Vagina (tissue), 2 donors: ENCODE measurements at regions not wholly inside any gene's neighbourhood (a gene's known extent, or its start where the extent isn't known, plus 50 kb on each side); places are given as distances from the start of the nearest gene placed in this dataset.

Source experiments
- POLR2AphosphoS5 ChIP-seq, 2 donors: sonication (generic); formaldehyde crosslinking; IDR thresholded peaks; one replicate each; pipeline ENCODE4 v1.9.0; 2017; ENCODE audit warnings: antibody characterized with exemption in 2 of 2, mild to moderate bottlenecking in 2 of 2, low read depth in 1 of 2; ENCODE audit not compliant: insufficient read depth in 1 of 2
- TF ChIP-seq, protein P1 (sequence below), 3 experiments: fragments of 450-650 bp in 2 of 3; fragments of 200-600 bp in 1 of 3; sonication (generic) in 1 of 3; IDR thresholded peaks; one replicate each; pipeline ENCODE4 v1.5.1; 2017 to 2019; ENCODE audit warnings: antibody characterized with exemption in 3 of 3, mild to moderate bottlenecking in 2 of 3, moderate library complexity in 2 of 3

DNA sequence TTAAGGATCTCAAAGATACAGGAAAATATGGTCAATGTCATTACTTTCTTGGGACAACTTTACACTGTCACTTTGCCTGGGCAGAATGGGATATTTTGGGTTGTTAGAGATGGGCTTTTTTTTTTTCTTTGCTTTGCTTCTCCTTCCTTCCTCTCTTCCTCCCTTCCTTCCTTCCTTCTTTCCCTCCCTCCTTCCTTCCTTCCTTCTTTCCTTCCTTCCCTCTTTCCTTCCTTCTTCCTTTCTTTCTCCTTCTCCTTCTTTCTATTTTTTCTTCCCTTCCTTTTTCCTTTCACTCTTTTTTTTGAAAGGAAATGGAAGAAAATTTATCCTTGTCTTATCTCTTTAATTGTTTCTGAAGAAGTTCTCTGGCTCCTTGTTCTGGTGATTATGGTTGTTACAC lies 180.0 kb upstream of the CCDC68 start:
- TF ChIP-seq, protein P1, sequence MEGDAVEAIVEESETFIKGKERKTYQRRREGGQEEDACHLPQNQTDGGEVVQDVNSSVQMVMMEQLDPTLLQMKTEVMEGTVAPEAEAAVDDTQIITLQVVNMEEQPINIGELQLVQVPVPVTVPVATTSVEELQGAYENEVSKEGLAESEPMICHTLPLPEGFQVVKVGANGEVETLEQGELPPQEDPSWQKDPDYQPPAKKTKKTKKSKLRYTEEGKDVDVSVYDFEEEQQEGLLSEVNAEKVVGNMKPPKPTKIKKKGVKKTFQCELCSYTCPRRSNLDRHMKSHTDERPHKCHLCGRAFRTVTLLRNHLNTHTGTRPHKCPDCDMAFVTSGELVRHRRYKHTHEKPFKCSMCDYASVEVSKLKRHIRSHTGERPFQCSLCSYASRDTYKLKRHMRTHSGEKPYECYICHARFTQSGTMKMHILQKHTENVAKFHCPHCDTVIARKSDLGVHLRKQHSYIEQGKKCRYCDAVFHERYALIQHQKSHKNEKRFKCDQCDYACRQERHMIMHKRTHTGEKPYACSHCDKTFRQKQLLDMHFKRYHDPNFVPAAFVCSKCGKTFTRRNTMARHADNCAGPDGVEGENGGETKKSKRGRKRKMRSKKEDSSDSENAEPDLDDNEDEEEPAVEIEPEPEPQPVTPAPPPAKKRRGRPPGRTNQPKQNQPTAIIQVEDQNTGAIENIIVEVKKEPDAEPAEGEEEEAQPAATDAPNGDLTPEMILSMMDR (IDR thresholded peaks at IDR 0.05): no peak
- no peak for TF ChIP-seq POLR2AphosphoS5 (IDR thresholded peaks at IDR 0.05; ENCODE audit: insufficient read depth in 1 of 2, low read depth in 1 of 2)
